Fibroblast of mammary gland (primary cell): ENCODE measurements at regions not wholly inside any gene's neighbourhood (a gene's known extent, or its start where the extent isn't known, plus 50 kb on each side); places are given as distances from the start of the nearest gene placed in this dataset.

Experiments used
- DNase-seq: peaks from one replicate; pipeline ENCODE4 v3.0.0-alpha.2; 2010; ENCODE audit warnings: low read depth
- H3K4me3 ChIP-seq: 2 replicates; pipeline ENCODE4 v1.5.1; 2011; ENCODE audit warnings: low read depth, mild to moderate bottlenecking, low read length, moderate library complexity; ENCODE audit not compliant: control insufficient read depth
- TF ChIP-seq, protein P1 (sequence below): conservative IDR thresholded peaks from 2 replicates; pipeline ENCODE4 v1.5.1; 2011; ENCODE audit warnings: low read depth, low read length, inconsistent platforms; ENCODE audit not compliant: control insufficient read depth, insufficient read depth

DNA sequence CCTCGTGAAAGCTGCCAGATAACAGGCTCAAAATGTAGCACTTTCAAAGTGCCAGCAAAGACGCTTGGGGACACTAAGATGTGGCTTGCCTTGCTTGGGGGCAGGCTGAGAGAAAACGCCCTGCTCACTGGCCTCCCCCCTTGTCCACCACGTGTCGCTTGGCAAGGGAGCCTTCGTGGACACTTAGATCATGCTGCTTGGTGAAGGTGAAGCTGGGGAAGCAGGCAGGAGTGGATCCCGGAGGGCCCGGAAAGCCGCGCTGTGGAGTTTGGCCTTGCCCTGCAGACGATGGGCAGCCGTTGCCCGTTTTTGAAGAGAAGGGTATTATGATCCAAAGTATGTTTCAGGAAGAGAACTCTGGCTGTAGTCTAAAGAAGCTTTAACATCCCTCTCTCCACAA is 53.4 kb upstream of the BDKRB2 start:
- TF ChIP-seq, protein P1, sequence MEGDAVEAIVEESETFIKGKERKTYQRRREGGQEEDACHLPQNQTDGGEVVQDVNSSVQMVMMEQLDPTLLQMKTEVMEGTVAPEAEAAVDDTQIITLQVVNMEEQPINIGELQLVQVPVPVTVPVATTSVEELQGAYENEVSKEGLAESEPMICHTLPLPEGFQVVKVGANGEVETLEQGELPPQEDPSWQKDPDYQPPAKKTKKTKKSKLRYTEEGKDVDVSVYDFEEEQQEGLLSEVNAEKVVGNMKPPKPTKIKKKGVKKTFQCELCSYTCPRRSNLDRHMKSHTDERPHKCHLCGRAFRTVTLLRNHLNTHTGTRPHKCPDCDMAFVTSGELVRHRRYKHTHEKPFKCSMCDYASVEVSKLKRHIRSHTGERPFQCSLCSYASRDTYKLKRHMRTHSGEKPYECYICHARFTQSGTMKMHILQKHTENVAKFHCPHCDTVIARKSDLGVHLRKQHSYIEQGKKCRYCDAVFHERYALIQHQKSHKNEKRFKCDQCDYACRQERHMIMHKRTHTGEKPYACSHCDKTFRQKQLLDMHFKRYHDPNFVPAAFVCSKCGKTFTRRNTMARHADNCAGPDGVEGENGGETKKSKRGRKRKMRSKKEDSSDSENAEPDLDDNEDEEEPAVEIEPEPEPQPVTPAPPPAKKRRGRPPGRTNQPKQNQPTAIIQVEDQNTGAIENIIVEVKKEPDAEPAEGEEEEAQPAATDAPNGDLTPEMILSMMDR: no peak
- no peak for DNase-seq
- H3K4me3 ChIP-seq: no peak overlapping the region

DNA sequence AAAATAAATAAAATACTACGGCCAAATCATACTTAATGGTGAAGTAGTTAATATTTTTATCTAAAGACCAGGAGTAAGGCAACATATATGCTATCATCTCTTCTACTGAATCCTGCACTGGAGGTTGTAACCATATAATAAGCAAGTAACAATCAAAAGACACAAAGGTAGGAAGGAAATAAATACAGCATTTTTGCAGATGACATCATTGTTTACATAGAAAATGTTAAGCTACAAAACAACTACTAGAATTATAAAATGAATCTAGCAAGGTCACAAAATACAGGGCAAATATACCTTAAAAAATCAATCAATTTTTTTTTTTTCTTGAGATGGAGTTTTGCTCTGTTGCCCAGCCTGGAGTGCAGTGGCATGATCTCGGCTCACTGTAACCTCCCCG is 51.6 kb upstream of the BDKRB2 start:
- no peak overlapping the region for H3K4me3 ChIP-seq
- TF ChIP-seq, protein P1: no peak
- no peak for DNase-seq
